Gastroesophageal sphincter (tissue), 3 donors: ENCODE measurements at regions not wholly inside any gene's neighbourhood (a gene's known extent, or its start where the extent isn't known, plus 50 kb on each side); places are given as distances from the start of the nearest gene placed in this dataset.

Source experiments
- CTCF ChIP-seq, 4 experiments: fragments of 200-600 bp in 2 of 4; fragments of 450-650 bp in 2 of 4; sonication (generic) in 1 of 4; IDR thresholded peaks; one replicate each; pipeline ENCODE4 v1.5.1; 2017 to 2019; ENCODE audit warnings: antibody characterized with exemption in 4 of 4, mild to moderate bottlenecking in 2 of 4, moderate library complexity in 2 of 4
- EP300 ChIP-seq: sonication (generic); formaldehyde crosslinking; IDR thresholded peaks from one replicate; pipeline ENCODE4 v1.6.1; 2017; ENCODE audit warnings: antibody characterized with exemption, mild to moderate bottlenecking
- POLR2AphosphoS5 ChIP-seq: sonication (generic); formaldehyde crosslinking; IDR thresholded peaks from one replicate; pipeline ENCODE4 v1.6.1; 2017; ENCODE audit warnings: antibody characterized with exemption

- TF ChIP-seq POLR2AphosphoS5 (no peak), EP300 (no peak), CTCF (IDR thresholded peaks at IDR 0.05) (no peak)
These were observed 142.4 kb downstream of the YIPF5 start for GRCh38 chr5:144028058-144028457.
